ENCODE measurements at regions not wholly inside any gene's neighbourhood (a gene's known extent, or its start where the extent isn't known, plus 50 kb on each side); places are given as distances from the start of the nearest gene placed in this dataset.

DNA sequence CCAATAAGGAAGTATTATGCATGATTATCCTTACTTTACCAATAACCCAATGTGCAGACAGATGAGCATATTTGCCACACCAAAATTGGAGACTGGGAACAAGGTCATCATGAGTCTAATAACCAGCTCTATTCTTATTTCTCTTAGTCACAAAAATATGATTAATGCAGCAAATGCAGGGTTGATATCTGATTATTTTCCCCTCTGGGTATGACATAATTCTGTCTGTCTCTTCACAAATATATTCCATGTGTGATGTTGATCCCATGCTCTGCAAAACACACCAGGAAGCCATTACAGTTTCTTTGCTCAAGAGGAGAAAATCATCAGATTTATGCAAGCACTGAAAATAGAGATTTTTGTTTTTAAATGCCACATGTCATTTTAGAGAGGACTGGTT, 196.5 kb upstream of the DGKB start:
- TF ChIP-seq, protein P1, sequence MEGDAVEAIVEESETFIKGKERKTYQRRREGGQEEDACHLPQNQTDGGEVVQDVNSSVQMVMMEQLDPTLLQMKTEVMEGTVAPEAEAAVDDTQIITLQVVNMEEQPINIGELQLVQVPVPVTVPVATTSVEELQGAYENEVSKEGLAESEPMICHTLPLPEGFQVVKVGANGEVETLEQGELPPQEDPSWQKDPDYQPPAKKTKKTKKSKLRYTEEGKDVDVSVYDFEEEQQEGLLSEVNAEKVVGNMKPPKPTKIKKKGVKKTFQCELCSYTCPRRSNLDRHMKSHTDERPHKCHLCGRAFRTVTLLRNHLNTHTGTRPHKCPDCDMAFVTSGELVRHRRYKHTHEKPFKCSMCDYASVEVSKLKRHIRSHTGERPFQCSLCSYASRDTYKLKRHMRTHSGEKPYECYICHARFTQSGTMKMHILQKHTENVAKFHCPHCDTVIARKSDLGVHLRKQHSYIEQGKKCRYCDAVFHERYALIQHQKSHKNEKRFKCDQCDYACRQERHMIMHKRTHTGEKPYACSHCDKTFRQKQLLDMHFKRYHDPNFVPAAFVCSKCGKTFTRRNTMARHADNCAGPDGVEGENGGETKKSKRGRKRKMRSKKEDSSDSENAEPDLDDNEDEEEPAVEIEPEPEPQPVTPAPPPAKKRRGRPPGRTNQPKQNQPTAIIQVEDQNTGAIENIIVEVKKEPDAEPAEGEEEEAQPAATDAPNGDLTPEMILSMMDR (IDR thresholded peaks at IDR 0.05; ENCODE audit: insufficient read depth, low read depth, low read length): no peak
- Histone ChIP-seq H3K27me3 (ENCODE audit: control insufficient read depth, insufficient read depth, low read length) (no peaks in the 10 kb centered on the region), H3K36me3 (ENCODE audit: control insufficient read depth, insufficient read depth, low read length) (no peaks in the 10 kb centered on the region), H3K4me3 (ENCODE audit: low read depth, low read length) (no peak overlapping the region)
- CTCF ChIA-PET: no interaction called here
- POLR2A ChIA-PET: no interaction called here
- DNase-seq (ENCODE audit: low read depth): no peak

DNA sequence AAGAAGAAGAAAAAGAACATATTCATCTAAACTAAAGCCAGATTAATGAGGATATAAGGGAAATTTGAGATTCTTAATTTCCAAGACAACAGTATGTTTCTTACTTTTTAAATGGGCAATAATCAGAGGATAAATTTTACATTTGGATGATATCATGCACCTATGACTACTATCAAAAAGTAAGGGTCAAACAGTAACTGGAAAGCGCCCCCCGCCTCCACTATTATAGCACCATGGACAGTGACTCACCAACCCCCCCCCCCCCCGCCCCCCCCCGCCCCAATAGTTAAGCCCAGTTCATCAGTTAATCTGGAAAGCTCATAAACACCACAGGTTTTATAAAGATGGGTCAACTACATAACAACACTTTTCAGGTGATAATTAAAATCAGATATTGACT, 194.3 kb upstream of the DGKB start:
- DNase-seq (ENCODE audit: low read depth): no peak
- TF ChIP-seq, protein P1 (IDR thresholded peaks at IDR 0.05; ENCODE audit: insufficient read depth, low read depth, low read length): no peak
- ChIA-PET POLR2A (no interaction called here), CTCF (no interaction called here)
- no peak overlapping the region for H3K4me3 ChIP-seq (ENCODE audit: low read depth, low read length)
- H3K27me3 ChIP-seq (ENCODE audit: control insufficient read depth, insufficient read depth, low read length): no peaks in the 10 kb centered on the region
- H3K36me3 ChIP-seq (ENCODE audit: control insufficient read depth, insufficient read depth, low read length): no peaks in the 10 kb centered on the region

DNA sequence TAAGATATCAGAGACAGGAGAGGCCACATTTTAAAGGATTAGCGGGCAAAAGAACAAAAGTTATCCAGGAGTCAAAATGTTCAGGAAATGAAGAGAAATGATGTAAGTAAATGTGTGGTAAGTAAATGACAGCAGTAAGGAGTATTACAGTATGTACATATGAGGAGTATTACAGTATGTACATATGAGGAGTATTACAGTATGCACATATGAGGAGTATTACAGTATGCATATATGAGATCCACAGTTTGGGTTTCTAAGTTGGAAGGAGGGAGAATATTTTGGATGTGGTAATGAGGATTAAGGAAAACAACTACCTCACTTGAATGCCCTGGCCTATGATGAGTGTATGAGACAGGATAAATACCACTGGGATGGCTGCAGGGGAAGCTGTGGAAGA, 192.4 kb upstream of the DGKB start:
- ChIA-PET CTCF (interaction anchor here (0.8 kb wide), 1 partner anchor 80 kb away, joined by 3 read pairs; no protein-coding TSS in a partner anchor), POLR2A (no interaction called here)
- DNase-seq (ENCODE audit: low read depth): no peak
- TF ChIP-seq, protein P1 (IDR thresholded peaks at IDR 0.05; ENCODE audit: insufficient read depth, low read depth, low read length): no peak
- Histone ChIP-seq H3K4me3 (ENCODE audit: low read depth, low read length) (no peak overlapping the region), H3K27me3 (ENCODE audit: control insufficient read depth, insufficient read depth, low read length) (no peaks in the 10 kb centered on the region), H3K36me3 (ENCODE audit: control insufficient read depth, insufficient read depth, low read length) (no peaks in the 10 kb centered on the region)

DNA sequence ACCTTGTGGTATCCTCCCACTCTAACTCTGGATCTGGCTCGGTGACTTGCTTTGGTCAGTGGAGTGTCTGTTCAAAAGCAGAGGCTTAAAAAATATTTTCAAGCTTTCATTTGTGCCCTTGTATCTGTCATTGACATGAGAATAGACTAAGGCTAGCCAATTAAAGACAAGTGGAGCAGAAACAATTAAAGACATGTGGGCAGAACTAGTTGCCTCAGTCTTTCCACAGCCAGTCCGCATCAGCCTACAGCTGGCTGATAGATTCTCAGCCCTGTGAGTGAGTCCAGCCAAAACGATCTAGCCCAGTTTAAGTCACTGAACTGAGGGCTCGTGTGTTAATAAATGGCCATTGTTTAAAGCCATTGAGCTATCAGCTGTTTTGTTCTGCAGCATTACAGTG, 185.2 kb upstream of the DGKB start:
- Histone ChIP-seq H3K36me3 (ENCODE audit: control insufficient read depth, insufficient read depth, low read length) (no peaks in the 10 kb centered on the region), H3K27me3 (ENCODE audit: control insufficient read depth, insufficient read depth, low read length) (no peaks in the 10 kb centered on the region), H3K4me3 (ENCODE audit: low read depth, low read length) (no peak overlapping the region)
- no peak for DNase-seq (ENCODE audit: low read depth)
- POLR2A ChIA-PET: no interaction called here
- CTCF ChIA-PET: no interaction called here
- TF ChIP-seq, protein P1 (IDR thresholded peaks at IDR 0.05; ENCODE audit: insufficient read depth, low read depth, low read length): no peak

DNA sequence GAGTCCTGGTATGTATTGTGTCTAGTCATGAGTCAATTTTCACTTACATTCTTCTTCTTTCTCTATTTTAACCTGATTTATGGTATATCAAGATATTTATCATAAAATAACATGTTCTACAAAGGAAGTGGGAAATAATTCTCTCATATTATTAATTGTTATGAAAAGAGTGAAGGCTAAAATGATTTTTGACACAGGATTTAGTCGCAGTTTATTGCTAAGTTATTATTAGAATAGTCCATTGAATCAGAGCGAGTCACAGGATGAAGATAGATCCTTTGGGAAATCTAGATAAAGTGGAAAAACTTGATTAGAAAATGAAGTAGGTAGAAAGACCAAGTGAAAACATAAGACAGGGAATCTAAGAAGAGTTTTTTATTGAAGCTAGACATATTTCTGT, 184.3 kb upstream of the DGKB start:
- Histone ChIP-seq H3K27me3 (ENCODE audit: control insufficient read depth, insufficient read depth, low read length) (no peaks in the 10 kb centered on the region), H3K4me3 (ENCODE audit: low read depth, low read length) (no peak overlapping the region), H3K36me3 (ENCODE audit: control insufficient read depth, insufficient read depth, low read length) (no peaks in the 10 kb centered on the region)
- no peak for DNase-seq (ENCODE audit: low read depth)
- TF ChIP-seq, protein P1 (IDR thresholded peaks at IDR 0.05; ENCODE audit: insufficient read depth, low read depth, low read length): no peak
- POLR2A ChIA-PET: no interaction called here
- CTCF ChIA-PET: no interaction called here
